ENCODE measurements at regions not wholly inside any gene's neighbourhood (a gene's known extent, or its start where the extent isn't known, plus 50 kb on each side); places are given as distances from the start of the nearest gene placed in this dataset.

DNA sequence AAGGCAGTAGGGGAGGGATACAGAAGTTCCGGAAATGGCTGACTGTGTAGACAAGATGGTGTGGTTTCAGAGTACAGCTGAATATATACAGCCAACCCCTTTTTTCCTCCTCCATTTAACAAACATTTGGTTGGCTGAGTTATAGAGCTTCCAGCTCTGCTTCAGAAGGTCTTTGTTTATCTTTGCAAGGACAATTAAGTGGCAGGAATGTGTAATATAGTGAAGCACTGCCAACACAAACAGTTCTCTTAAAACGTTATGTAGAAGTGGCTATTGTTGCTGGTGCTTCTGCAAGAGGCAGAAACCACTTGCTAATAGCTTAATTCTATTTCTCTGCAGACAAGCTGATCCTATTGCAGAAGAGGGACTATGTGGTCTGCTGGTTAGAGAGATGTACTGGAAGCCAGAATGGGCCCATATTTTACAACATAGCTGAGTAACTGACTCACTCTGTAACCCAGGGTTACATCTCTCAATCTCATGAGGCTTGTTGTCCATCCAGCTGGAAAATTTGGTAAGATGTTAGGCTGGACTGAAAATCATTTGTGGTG is 62.7 kb upstream of the OSMR start:
- TF ChIP-seq EZH2 (IDR thresholded peaks at IDR 0.05; ENCODE audit: insufficient read depth, low read length) = no peak
- TF ChIP-seq, protein P1, sequence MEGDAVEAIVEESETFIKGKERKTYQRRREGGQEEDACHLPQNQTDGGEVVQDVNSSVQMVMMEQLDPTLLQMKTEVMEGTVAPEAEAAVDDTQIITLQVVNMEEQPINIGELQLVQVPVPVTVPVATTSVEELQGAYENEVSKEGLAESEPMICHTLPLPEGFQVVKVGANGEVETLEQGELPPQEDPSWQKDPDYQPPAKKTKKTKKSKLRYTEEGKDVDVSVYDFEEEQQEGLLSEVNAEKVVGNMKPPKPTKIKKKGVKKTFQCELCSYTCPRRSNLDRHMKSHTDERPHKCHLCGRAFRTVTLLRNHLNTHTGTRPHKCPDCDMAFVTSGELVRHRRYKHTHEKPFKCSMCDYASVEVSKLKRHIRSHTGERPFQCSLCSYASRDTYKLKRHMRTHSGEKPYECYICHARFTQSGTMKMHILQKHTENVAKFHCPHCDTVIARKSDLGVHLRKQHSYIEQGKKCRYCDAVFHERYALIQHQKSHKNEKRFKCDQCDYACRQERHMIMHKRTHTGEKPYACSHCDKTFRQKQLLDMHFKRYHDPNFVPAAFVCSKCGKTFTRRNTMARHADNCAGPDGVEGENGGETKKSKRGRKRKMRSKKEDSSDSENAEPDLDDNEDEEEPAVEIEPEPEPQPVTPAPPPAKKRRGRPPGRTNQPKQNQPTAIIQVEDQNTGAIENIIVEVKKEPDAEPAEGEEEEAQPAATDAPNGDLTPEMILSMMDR (IDR thresholded peaks at IDR 0.05; ENCODE audit: insufficient read depth, low read depth, low read length) = no peak

All from astrocyte (in vitro differentiated cells and primary cell).